Activated naive CD8-positive, alpha-beta T cell treated with anti-CD3 and anti-CD28 coated beads, Interleukin-2, amount 50 U/mL, for 24 hours (primary cell): ENCODE measurements at regions not wholly inside any gene's neighbourhood (a gene's known extent, or its start where the extent isn't known, plus 50 kb on each side); places are given as distances from the start of the nearest gene placed in this dataset.

ENCODE experiments used
- ATAC-seq: fragments of 150-1000 bp; cut with Tn5 transposase; one replicate; pipeline ENCODE4 v1.10.0; 2021
- DNase-seq: peaks from one replicate; pipeline ENCODE4 v3.0.0; 2021
- H3K27ac Mint-ChIP-seq: one replicate; pipeline ENCODE4 v1.8.0; 2021; ENCODE audit warnings: mild to moderate bottlenecking, mixed read lengths
- H3K27me3 Mint-ChIP-seq: one replicate; pipeline ENCODE4 v1.8.0; 2021; ENCODE audit warnings: mixed read lengths
- H3K36me3 Mint-ChIP-seq: one replicate; pipeline ENCODE4 v1.8.0; 2021; ENCODE audit warnings: low read depth, mixed read lengths
- H3K4me1 Mint-ChIP-seq: one replicate; pipeline ENCODE4 v1.8.0; 2021; ENCODE audit warnings: mixed read lengths
- H3K4me3 Mint-ChIP-seq: one replicate; pipeline ENCODE4 v1.8.0; 2021; ENCODE audit warnings: mild to moderate bottlenecking, moderate library complexity, mixed read lengths
- H3K9me3 Mint-ChIP-seq: one replicate; pipeline ENCODE4 v1.8.0; 2021; ENCODE audit warnings: mixed read lengths

DNA sequence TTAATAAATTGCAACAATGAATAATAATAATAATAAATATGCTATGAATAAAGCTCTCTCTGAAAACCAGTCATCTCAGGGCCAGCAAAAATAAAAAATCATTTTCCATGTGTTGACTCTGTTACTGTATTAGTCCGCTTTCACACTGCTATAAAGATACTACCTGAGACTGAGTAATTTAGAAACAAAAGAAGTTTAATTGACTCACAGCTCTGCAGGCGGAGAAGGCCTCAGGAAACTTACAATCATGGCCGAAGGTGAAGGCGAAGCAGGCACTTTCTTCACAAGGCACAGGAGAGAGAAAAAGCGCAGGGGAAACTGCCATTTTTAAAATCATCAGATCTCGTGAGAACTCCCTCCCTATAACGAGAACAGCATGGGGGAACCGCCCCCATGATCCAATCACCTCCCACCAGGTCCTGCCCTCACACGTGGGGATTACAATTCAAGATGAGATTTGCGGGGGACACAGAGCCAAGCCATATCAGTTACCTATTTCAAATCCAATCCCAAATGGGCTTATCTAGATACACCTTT lies 224.1 kb downstream of the IGSF11 start:
- Mint-ChIP-seq H3K4me3 (no peak overlapping the region), H3K27ac (no peak overlapping the region), H3K4me1 (peaks cover 10% of the 10 kb centered on the region), H3K36me3 (no peaks in the 10 kb centered on the region), H3K27me3 (peaks cover 4% of the 10 kb centered on the region), H3K9me3 (peaks cover 7% of the 10 kb centered on the region)
- DNase-seq: no peak
- ATAC-seq: peak; percentile 15

DNA sequence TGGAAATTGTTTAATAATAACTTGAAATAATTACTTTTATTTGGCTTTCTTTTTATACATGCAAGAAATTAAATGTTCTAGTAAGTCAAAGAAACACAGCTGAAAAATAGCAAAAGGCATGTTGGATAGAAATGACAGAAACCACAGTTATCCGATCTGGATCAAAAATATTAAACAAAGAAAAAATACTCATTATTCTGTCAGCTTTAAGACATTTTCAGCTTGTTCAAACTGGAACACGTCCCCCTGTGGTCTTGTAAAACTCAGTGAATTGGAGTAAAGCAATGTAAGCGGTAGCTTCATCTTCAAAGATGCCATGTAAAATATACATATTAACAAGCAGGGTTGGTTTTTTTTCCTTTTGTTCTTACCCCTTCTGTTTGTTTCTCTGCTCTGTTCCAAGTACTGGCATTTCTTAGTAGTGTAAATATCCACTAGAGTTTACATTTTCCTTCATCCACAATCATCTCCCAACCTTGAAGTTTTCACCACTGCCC lies 223.4 kb downstream of the IGSF11 start:
- H3K27me3 Mint-ChIP-seq: peaks cover 4% of the 10 kb centered on the region
- H3K9me3 Mint-ChIP-seq: peaks cover 7% of the 10 kb centered on the region

DNA sequence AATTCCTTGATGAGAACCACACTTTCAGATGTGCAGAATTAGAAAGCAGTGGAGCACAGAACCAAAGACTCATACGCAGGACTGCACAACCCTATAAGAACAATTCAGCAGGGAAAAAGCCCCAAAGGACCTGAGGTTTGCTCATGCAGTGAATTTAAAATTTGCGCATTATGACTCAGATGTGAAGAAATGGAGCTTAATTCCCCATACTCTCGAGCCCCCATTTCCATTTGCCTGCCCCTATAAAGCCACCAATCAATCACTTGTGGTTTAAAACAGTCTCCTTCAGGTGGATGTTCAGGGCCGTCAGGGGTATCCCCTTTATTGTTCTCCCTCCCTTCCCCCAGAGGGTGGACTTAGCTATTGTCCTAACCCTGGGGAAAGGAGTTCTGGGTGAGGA lies 221.2 kb downstream of the IGSF11 start:
- DNase-seq (no peak), ATAC-seq (no peak)
- Mint-ChIP-seq H3K27ac (no peak overlapping the region), H3K36me3 (no peaks in the 10 kb centered on the region), H3K27me3 (peaks cover 9% of the 10 kb centered on the region), H3K4me1 (peaks cover 10% of the 10 kb centered on the region), H3K4me3 (no peak overlapping the region), H3K9me3 (no peaks in the 10 kb centered on the region)

More for the DNA sequence above, 223.4 kb downstream of the IGSF11 start:
- DNase-seq: no peak
- no peak overlapping the region for H3K27ac Mint-ChIP-seq
- H3K4me1 Mint-ChIP-seq: peaks cover 10% of the 10 kb centered on the region
- no peak overlapping the region for H3K4me3 Mint-ChIP-seq
- no peak for ATAC-seq
- H3K36me3 Mint-ChIP-seq: no peaks in the 10 kb centered on the region

DNA sequence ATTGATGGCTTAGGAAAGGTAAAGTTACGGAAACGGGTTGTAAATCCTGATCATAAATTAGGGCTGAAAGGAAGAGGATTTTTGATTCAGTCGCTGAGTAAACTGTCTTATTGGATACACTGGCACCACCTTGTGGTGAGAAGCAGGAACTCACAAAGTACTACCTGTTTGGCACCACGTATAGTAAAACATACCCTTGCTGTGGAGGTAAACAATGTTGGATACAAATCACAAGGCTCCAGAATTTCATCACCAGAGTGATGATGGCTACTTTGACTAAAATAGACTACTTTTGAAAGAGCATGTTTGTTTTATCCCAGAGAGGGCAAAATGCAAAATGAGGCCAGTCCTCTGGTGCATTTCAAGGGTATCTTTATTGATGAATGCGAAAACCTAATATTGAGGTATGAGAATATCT lies 216.9 kb downstream of the IGSF11 start:
- no peaks in the 10 kb centered on the region for H3K4me1 Mint-ChIP-seq
- H3K27me3 Mint-ChIP-seq: peaks cover 6% of the 10 kb centered on the region

DNA sequence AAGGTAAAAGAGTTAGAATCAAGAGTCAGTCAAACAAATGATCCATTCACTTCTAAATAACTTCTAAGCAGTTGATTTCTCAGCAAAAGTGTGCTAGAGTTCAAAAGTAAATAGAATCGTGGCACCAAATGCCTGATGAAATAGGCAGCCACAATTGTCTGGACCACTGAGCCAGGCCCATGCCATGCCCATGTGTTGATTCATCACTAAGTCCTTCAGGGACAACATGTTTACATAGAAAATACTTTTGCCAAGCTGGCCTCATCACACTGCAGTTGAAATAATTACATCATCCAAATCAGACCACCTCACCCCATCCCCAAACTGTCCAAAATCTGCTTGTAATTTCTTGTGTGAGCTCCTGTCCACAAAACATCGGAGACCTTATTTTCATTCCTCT lies 216.3 kb downstream of the IGSF11 start:
- no peaks in the 10 kb centered on the region for H3K9me3 Mint-ChIP-seq
- peaks cover 6% of the 10 kb centered on the region for H3K27me3 Mint-ChIP-seq
- no peaks in the 10 kb centered on the region for H3K36me3 Mint-ChIP-seq
- ATAC-seq (no peak), DNase-seq (no peak)
- H3K27ac Mint-ChIP-seq: no peak overlapping the region
- no peaks in the 10 kb centered on the region for H3K4me1 Mint-ChIP-seq
- H3K4me3 Mint-ChIP-seq: no peak overlapping the region

More for the DNA sequence above, 216.9 kb downstream of the IGSF11 start:
- Mint-ChIP-seq H3K36me3 (no peaks in the 10 kb centered on the region), H3K4me3 (no peak overlapping the region), H3K27ac (no peak overlapping the region), H3K9me3 (no peaks in the 10 kb centered on the region)
- DNase-seq (peak; percentile 41), ATAC-seq (no peak)

DNA sequence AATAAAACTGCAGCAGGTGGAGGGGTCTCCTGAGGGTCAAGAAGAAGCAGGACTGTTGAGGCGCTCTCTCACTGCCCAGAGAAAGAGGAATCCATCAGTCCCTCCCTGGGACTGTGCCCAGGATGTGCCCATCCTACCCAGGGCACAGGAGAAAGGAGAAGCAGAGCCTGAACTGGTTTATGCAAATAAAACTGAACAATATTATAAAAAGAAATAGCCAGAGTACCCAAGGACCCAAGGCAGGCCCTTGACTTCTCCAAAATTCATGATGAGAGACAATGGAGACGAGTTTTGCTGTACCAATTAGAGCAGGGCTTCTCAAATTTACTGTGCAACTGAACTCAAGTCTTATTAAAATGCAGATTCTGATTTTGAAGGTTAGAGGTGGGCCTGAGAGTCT lies 211.0 kb downstream of the IGSF11 start:
- H3K4me3 Mint-ChIP-seq: no peak overlapping the region
- ATAC-seq (no peak), DNase-seq (no peak)
- no peaks in the 10 kb centered on the region for H3K36me3 Mint-ChIP-seq
- H3K27me3 Mint-ChIP-seq: peaks cover 4% of the 10 kb centered on the region
- H3K27ac Mint-ChIP-seq: no peak overlapping the region
- H3K4me1 Mint-ChIP-seq: no peaks in the 10 kb centered on the region
- no peaks in the 10 kb centered on the region for H3K9me3 Mint-ChIP-seq

DNA sequence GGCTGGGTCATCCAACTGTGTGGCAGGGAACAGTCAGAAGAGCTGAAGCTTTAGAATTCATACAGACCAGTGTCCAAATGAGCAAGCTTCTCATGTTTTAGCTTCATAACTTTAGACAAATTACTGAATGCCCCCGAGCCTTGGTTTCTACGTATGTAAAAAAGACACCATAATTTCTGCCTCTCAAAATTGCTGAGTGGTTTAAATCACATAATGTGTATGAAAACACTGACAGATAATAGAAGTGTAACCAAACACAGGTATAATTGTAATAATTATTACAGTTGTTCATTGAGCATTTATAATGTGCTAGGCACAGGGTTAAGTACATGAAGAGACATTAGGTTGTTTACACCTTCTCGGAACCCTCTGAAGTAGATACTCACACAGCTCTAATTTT lies 207.2 kb downstream of the IGSF11 start:
- H3K9me3 Mint-ChIP-seq: no peaks in the 10 kb centered on the region
- H3K27me3 Mint-ChIP-seq: peaks cover 4% of the 10 kb centered on the region
- H3K4me1 Mint-ChIP-seq: no peaks in the 10 kb centered on the region
- ATAC-seq (no peak), DNase-seq (no peak)
- no peak overlapping the region for H3K4me3 Mint-ChIP-seq
- no peaks in the 10 kb centered on the region for H3K36me3 Mint-ChIP-seq
- no peak overlapping the region for H3K27ac Mint-ChIP-seq

DNA sequence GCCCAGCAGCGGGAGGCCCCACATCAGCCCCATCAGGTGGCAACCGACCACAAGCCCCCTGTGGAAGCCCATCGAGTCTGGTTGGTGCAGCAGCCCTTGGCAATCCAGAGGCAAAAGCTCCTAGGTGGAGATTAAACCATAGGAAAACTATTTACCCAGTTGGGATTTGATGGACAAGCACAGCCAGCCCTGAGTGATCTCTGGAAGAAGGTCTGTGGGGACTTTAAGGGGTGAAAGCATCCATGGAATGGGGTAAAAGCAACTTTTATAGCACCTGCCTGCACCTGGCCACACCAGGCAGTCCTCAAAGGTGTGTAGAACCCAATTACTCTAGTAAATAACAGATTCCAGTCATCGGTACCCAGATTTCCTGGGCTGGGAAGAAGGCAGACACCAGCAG lies 206.3 kb downstream of the IGSF11 start:
- no peak overlapping the region for H3K4me3 Mint-ChIP-seq
- H3K27ac Mint-ChIP-seq: no peak overlapping the region
- no peaks in the 10 kb centered on the region for H3K4me1 Mint-ChIP-seq
- H3K27me3 Mint-ChIP-seq: peaks cover 4% of the 10 kb centered on the region
- no peaks in the 10 kb centered on the region for H3K9me3 Mint-ChIP-seq
- no peaks in the 10 kb centered on the region for H3K36me3 Mint-ChIP-seq
- DNase-seq (no peak), ATAC-seq (no peak)

DNA sequence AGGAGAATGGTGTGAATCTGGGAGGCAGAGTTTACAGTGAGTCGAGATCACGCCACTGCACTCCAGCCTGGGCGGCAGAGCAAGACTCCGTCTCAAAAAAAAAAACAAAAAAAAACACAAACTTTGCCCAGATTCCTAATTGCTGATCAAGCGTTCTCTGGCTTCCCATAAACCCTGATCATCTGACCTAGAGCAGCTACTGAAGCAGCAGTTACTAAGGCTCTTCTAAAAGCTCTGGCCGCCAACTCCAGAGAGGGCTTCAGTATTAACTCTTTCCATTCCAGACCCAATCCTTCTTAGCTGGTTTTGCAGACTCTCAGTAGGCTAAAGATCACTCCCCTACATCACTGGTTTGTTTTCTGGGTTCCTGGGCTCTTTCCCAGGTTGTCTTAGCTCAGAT lies 201.6 kb downstream of the IGSF11 start:
- H3K27ac Mint-ChIP-seq: no peak overlapping the region
- H3K4me1 Mint-ChIP-seq: no peaks in the 10 kb centered on the region
- no peak for ATAC-seq
- peaks cover 6% of the 10 kb centered on the region for H3K9me3 Mint-ChIP-seq
- no peak overlapping the region for H3K4me3 Mint-ChIP-seq
- no peaks in the 10 kb centered on the region for H3K36me3 Mint-ChIP-seq
- peaks cover 11% of the 10 kb centered on the region for H3K27me3 Mint-ChIP-seq
- no peak for DNase-seq

DNA sequence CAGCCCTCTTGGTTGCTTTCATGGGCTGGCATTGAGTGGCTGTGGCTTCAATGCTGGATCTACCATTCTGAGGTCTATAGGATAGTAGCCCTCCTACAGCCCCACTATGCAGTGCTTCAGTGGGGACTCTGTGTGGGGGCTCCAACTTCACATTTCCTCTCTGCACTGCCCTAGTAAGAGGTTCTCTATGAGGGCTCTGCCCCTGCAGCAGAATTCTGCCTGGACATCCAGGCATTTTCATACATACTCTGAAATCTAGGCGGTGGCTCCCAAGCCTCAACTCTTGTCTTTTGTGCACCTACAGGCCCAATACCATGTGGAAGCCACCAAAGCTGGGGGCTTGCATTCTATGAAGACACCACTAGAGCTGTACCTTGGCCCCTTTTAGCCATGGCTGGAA lies 195.8 kb downstream of the IGSF11 start:
- ATAC-seq: no peak
- H3K9me3 Mint-ChIP-seq: peaks cover 41% of the 10 kb centered on the region
- no peak overlapping the region for H3K4me3 Mint-ChIP-seq
- peaks cover 10% of the 10 kb centered on the region for H3K27me3 Mint-ChIP-seq
- no peak for DNase-seq
- no peak overlapping the region for H3K27ac Mint-ChIP-seq
- no peaks in the 10 kb centered on the region for H3K4me1 Mint-ChIP-seq
- peaks cover 2% of the 10 kb centered on the region for H3K36me3 Mint-ChIP-seq

DNA sequence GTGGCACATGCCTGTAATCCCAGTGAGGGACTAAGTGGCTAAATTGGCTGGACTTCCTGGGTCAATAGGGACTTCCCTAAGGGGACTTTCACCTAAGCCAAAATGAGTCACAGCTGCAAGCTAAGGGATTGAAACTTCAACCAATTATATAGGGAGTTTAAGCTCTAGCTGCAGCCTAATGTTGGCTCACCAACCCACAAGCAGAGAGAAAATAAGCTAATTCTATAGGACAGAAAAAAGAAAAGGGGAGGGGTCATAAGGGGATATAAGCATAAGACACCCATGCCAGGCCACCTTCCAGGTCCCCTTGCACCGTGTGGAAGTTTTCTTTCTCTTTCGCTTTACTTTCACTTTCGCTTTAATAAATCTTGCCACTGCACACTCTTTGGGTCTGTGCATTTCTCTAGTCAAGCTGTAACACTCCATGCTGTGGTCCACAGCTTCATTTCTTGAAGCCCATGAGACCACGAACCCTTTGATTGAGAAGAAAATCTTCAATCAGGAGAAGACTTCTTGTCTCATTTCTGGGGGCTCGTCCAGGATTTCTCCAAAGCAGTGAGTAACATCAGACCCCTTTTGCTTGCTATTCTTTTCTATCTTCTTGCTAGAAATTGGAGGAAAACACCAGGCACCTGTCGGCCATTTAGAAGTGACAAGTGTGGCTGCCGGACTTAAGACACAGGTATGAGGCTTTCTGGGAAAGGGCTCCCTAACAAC lies 192.3 kb downstream of the IGSF11 start:
- H3K4me1 Mint-ChIP-seq: no peaks in the 10 kb centered on the region
- no peak for DNase-seq
- peaks cover 40% of the 10 kb centered on the region for H3K9me3 Mint-ChIP-seq
- H3K27ac Mint-ChIP-seq: no peak overlapping the region
- H3K4me3 Mint-ChIP-seq: no peak overlapping the region
- H3K27me3 Mint-ChIP-seq: no peaks in the 10 kb centered on the region
- no peak for ATAC-seq
- peaks cover 2% of the 10 kb centered on the region for H3K36me3 Mint-ChIP-seq

DNA sequence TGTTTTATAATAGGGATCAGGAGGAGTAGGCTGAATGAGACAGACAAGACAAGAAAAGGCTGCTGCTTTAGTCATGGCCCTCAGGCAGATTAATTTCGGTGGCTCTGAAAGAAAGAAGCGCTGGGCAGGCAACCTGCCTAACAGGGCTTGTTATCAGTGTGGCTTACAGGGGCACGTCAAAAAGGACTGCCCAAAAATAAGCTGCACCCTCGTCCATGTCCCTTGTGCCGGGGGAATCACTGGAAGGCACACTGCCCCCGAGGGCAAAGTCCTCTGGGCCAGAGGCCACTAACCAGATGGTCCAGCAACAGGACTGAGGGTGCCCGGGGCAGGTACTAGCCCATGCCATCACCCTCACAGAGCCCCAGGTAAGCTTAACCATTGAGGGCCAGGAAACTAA lies 188.5 kb downstream of the IGSF11 start:
- Mint-ChIP-seq H3K27me3 (no peaks in the 10 kb centered on the region), H3K4me3 (no peak overlapping the region), H3K36me3 (peaks cover 2% of the 10 kb centered on the region), H3K9me3 (peaks cover 31% of the 10 kb centered on the region), H3K27ac (no peak overlapping the region), H3K4me1 (no peaks in the 10 kb centered on the region)
- DNase-seq: no peak
- ATAC-seq: no peak
